ENCODE measurements at regions not wholly inside any gene's neighbourhood (a gene's known extent, or its start where the extent isn't known, plus 50 kb on each side); places are given as distances from the start of the nearest gene placed in this dataset.

DNA sequence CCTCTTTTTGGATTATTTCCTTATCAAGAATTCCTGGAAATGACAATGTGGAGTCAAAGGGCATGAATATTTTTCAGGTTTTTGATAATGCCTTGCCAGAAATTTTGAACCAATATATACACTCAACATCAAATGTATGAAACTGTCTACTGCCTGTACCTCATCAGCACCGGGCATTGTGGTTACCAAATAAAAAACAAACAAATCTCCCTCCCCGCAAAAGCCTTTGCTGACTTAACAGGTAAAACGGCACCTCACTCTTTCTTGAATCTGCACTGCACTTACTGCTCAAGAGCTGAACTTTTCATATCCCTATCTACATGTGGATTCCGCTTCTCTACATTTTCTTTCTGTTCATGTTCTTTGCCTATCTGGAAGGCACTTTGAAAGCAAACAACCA is 134.5 kb upstream of the PRICKLE2 start:
- intact Hi-C loops (cut with micrococcal nuclease; ENCODE audit: unreplicated experiment), result loop anchor here (10.0 kb wide), 1 partner anchor 115 kb away; no protein-coding TSS in a partner anchor
- Mint-ChIP-seq H3K36me3 (ENCODE audit: insufficient read depth, unreplicated experiment) (no peaks in the 10 kb centered on the region), H3K27me3 (ENCODE audit: unreplicated experiment) (no peaks in the 10 kb centered on the region), H3K4me3 (ENCODE audit: low read depth, unreplicated experiment) (no peak overlapping the region), H3K27ac (ENCODE audit: unreplicated experiment) (no peak overlapping the region), H3K4me1 (ENCODE audit: low read depth, unreplicated experiment) (peaks cover 11% of the 10 kb centered on the region), H3K9me3 (ENCODE audit: low read depth, unreplicated experiment) (no peaks in the 10 kb centered on the region)
- no TSS peak for BruUV-seq (replicated peaks)
- TF ChIP-seq, protein P1, sequence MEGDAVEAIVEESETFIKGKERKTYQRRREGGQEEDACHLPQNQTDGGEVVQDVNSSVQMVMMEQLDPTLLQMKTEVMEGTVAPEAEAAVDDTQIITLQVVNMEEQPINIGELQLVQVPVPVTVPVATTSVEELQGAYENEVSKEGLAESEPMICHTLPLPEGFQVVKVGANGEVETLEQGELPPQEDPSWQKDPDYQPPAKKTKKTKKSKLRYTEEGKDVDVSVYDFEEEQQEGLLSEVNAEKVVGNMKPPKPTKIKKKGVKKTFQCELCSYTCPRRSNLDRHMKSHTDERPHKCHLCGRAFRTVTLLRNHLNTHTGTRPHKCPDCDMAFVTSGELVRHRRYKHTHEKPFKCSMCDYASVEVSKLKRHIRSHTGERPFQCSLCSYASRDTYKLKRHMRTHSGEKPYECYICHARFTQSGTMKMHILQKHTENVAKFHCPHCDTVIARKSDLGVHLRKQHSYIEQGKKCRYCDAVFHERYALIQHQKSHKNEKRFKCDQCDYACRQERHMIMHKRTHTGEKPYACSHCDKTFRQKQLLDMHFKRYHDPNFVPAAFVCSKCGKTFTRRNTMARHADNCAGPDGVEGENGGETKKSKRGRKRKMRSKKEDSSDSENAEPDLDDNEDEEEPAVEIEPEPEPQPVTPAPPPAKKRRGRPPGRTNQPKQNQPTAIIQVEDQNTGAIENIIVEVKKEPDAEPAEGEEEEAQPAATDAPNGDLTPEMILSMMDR (IDR thresholded peaks at IDR 0.05; ENCODE audit: unreplicated experiment), result no peak
- CTCF ChIA-PET, result no interaction called here
- DNase-seq, result no peak

DNA sequence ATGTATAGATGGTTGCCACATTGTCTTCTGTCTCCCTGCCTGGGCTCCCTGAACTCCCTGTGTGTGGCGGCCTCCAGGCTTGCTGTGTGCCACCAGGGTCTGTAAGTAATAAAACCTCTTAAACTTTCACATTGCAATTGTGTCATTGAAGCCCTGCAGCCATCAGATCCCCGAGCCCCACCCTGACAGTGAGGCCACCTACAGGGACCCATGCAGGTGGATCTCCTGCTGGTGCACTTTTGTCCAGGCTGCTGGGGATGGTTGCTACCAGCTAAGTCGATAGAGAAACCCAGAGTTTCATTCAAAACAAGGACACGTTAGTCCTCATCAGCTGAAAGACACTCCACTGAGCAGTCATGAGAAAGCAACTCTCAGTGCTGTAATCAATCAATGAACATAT is 133.6 kb upstream of the PRICKLE2 start:
- CTCF ChIA-PET, result no interaction called here
- Mint-ChIP-seq H3K27ac (ENCODE audit: unreplicated experiment) (no peak overlapping the region), H3K27me3 (ENCODE audit: unreplicated experiment) (no peaks in the 10 kb centered on the region), H3K4me1 (ENCODE audit: low read depth, unreplicated experiment) (peaks cover 16% of the 10 kb centered on the region), H3K4me3 (ENCODE audit: low read depth, unreplicated experiment) (no peak overlapping the region), H3K9me3 (ENCODE audit: low read depth, unreplicated experiment) (no peaks in the 10 kb centered on the region), H3K36me3 (ENCODE audit: insufficient read depth, unreplicated experiment) (no peaks in the 10 kb centered on the region)
- no peak for DNase-seq
- intact Hi-C loops (cut with micrococcal nuclease; ENCODE audit: unreplicated experiment), result loop anchor here (10.0 kb wide), 1 partner anchor 114 kb away; no protein-coding TSS in a partner anchor
- no TSS peak for BruUV-seq (replicated peaks)
- TF ChIP-seq, protein P1 (IDR thresholded peaks at IDR 0.05; ENCODE audit: unreplicated experiment), result no peak

DNA sequence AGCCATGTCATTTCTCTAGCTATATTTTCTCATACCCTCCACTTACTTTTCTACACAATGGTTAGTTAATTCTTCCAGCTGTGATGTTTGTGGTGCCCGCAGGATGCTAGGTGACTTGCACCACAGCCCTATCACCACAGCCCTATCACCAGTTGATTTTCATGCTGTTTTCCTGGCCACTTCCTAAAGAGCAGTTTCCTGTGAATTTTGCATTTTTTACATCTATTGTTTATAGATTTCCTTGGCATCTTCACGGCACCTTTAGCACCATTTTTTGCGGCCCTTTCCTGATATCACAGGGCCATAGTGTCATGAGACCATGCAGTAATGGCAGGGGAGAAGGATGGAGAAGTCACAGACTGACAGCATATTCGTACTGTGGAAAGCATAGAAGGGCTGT is 132.9 kb upstream of the PRICKLE2 start:
- H3K36me3 Mint-ChIP-seq (ENCODE audit: insufficient read depth, unreplicated experiment), result no peaks in the 10 kb centered on the region
- no TSS peak for BruUV-seq (replicated peaks)
- H3K4me3 Mint-ChIP-seq (ENCODE audit: low read depth, unreplicated experiment), result no peak overlapping the region
- peaks cover 21% of the 10 kb centered on the region for H3K4me1 Mint-ChIP-seq (ENCODE audit: low read depth, unreplicated experiment)
- intact Hi-C loops (cut with micrococcal nuclease; ENCODE audit: unreplicated experiment), result loop anchor here (10.0 kb wide), 1 partner anchor 113 kb away; no protein-coding TSS in a partner anchor
- no peaks in the 10 kb centered on the region for H3K27me3 Mint-ChIP-seq (ENCODE audit: unreplicated experiment)
- CTCF ChIA-PET, result interaction anchor here (0.6 kb wide), 1 partner anchor 398 kb away, joined by 4 read pairs; no protein-coding TSS in a partner anchor
- TF ChIP-seq, protein P1 (IDR thresholded peaks at IDR 0.05; ENCODE audit: unreplicated experiment), result no peak
- no peaks in the 10 kb centered on the region for H3K9me3 Mint-ChIP-seq (ENCODE audit: low read depth, unreplicated experiment)
- H3K27ac Mint-ChIP-seq (ENCODE audit: unreplicated experiment), result no peak overlapping the region
- no peak for DNase-seq

DNA sequence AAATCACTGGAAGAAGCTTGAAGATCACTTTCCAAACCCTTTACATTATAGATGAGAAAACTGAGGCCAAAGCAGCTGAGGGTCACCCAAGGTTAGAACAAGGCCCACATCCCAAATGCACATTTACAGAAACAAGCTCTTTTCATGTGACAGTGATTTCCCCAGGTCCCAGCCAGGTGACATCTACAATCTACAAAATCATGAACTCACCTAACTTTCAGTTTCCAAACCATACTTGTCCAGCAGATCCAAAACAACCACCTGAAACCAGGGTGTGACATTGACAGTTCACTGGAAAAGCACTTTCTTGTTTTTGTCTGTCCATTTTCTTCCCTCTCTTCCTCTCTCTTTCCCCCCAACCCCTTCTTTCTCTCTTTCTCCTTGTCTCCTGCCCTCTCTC is 132.2 kb upstream of the PRICKLE2 start:
- intact Hi-C loops (cut with micrococcal nuclease; ENCODE audit: unreplicated experiment), result loop anchor here (10.0 kb wide), 1 partner anchor 113 kb away; no protein-coding TSS in a partner anchor
- CTCF ChIA-PET, result no interaction called here
- no peak overlapping the region for H3K4me3 Mint-ChIP-seq (ENCODE audit: low read depth, unreplicated experiment)
- peaks cover 24% of the 10 kb centered on the region for H3K4me1 Mint-ChIP-seq (ENCODE audit: low read depth, unreplicated experiment)
- no peak for DNase-seq
- TF ChIP-seq, protein P1 (IDR thresholded peaks at IDR 0.05; ENCODE audit: unreplicated experiment), result no peak
- H3K9me3 Mint-ChIP-seq (ENCODE audit: low read depth, unreplicated experiment), result no peaks in the 10 kb centered on the region
- no TSS peak for BruUV-seq (replicated peaks)
- no peak overlapping the region for H3K27ac Mint-ChIP-seq (ENCODE audit: unreplicated experiment)
- H3K27me3 Mint-ChIP-seq (ENCODE audit: unreplicated experiment), result no peaks in the 10 kb centered on the region
- no peaks in the 10 kb centered on the region for H3K36me3 Mint-ChIP-seq (ENCODE audit: insufficient read depth, unreplicated experiment)
